GM23248 (cell line): ENCODE measurements at regions not wholly inside any gene's neighbourhood (a gene's known extent, or its start where the extent isn't known, plus 50 kb on each side); places are given as distances from the start of the nearest gene placed in this dataset.

Source experiments
- DNase-seq: peaks from one replicate; pipeline ENCODE4 v3.0.0-alpha.2; 2015
- H2AFZ ChIP-seq: fragments of 200-600 bp; sonication (generic); 2 replicates; pipeline ENCODE4 v1.6.1; 2016; ENCODE audit warnings: antibody characterized with exemption
- H3F3A ChIP-seq: fragments of 200-600 bp; sonication (generic); 2 replicates; pipeline ENCODE4 v1.6.1; 2016; ENCODE audit warnings: mild to moderate bottlenecking, antibody characterized with exemption, mixed run types; ENCODE audit not compliant: insufficient read depth
- H3K27ac ChIP-seq: fragments of 200-600 bp; sonication (generic); 2 replicates; pipeline ENCODE4 v1.5.1; 2016; ENCODE audit warnings: mild to moderate bottlenecking
- H3K27me3 ChIP-seq: fragments of 200-600 bp; sonication (generic); replicated peaks from 2 replicates; pipeline ENCODE4 v1.6.1; 2016; ENCODE audit warnings: mild to moderate bottlenecking; ENCODE audit not compliant: insufficient read depth
- H3K36me3 ChIP-seq: fragments of 200-600 bp; sonication (generic); 2 replicates; pipeline ENCODE4 v1.6.1; 2016; ENCODE audit warnings: low read depth, mild to moderate bottlenecking
- H3K4me1 ChIP-seq: fragments of 200-600 bp; sonication (generic); 2 replicates; pipeline ENCODE4 v1.6.1; 2016; ENCODE audit warnings: mild to moderate bottlenecking; ENCODE audit not compliant: insufficient read depth
- H3K4me2 ChIP-seq: fragments of 200-600 bp; sonication (generic); one replicate; pipeline ENCODE4 v1.6.1; 2016; ENCODE audit warnings: mild to moderate bottlenecking; ENCODE audit not compliant: unreplicated experiment
- H3K4me3 ChIP-seq: fragments of 200-600 bp; sonication (generic); 2 replicates; pipeline ENCODE4 v1.5.1; 2016; ENCODE audit warnings: mild to moderate bottlenecking
- H3K79me2 ChIP-seq: fragments of 200-600 bp; sonication (generic); 2 replicates; pipeline ENCODE4 v1.6.1; 2016; ENCODE audit warnings: mild to moderate bottlenecking; ENCODE audit not compliant: insufficient read depth
- H3K9ac ChIP-seq: fragments of 200-600 bp; sonication (generic); 2 replicates; pipeline ENCODE4 v1.6.1; 2016; ENCODE audit warnings: mild to moderate bottlenecking
- H3K9me2 ChIP-seq: fragments of 200-600 bp; sonication (generic); 2 replicates; pipeline ENCODE4 v1.6.1; 2016; ENCODE audit warnings: mixed run types, mild to moderate bottlenecking, moderate library complexity; ENCODE audit not compliant: insufficient read depth
- H3K9me3 ChIP-seq: fragments of 200-600 bp; sonication (generic); one replicate; pipeline ENCODE4 v1.6.1; 2017; ENCODE audit warnings: low read depth
- H4K20me1 ChIP-seq: fragments of 200-600 bp; sonication (generic); 2 replicates; pipeline ENCODE4 v1.6.0; 2016; ENCODE audit not compliant: insufficient read depth
- EZH2 ChIP-seq: fragments of 200-600 bp; sonication (generic); IDR thresholded peaks from 2 replicates; pipeline ENCODE4 v1.6.1; 2018; ENCODE audit warnings: antibody characterized with exemption, mild to moderate bottlenecking; ENCODE audit not compliant: insufficient read depth, poor library complexity, severe bottlenecking
- EZH2phosphoT487 ChIP-seq: fragments of 200-600 bp; sonication (generic); IDR thresholded peaks from 2 replicates; pipeline ENCODE4 v1.6.1; 2018; ENCODE audit warnings: antibody characterized with exemption, moderate library complexity, mild to moderate bottlenecking, low read depth; ENCODE audit not compliant: insufficient read depth
- WGBS, 2 experiments: methylation state at CpG; one replicate each; pipeline ENCODE4 v1.1.6; 2015 to 2017; ENCODE audit warnings: low lambda C conversion rate in 2 of 2, low coverage in 1 of 2; ENCODE audit errors: missing lambda C conversion rate in 2 of 2; 5-methylcytosine and 5-hydroxymethylcytosine counted together
- in situ Hi-C: fragments of 300-500 bp; cut with MboI; formaldehyde crosslinking; loops from 2 replicates; pipeline ENCODE4 v1.15.0; 2020

GRCh38 chr4:133062851-133063250 is 86.2 kb upstream of the PCDH10 start:
- Histone ChIP-seq H3K4me3 (no peak overlapping the region), H4K20me1 (no peaks in the 10 kb centered on the region), H2AFZ (no peak overlapping the region), H3K9me3 (no peaks in the 10 kb centered on the region), H3K27ac (no peak overlapping the region), H3F3A (no peaks in the 10 kb centered on the region), H3K4me2 (no peak overlapping the region), H3K9ac (no peak overlapping the region), H3K79me2 (no peaks in the 10 kb centered on the region), H3K4me1 (no peaks in the 10 kb centered on the region), H3K9me2 (no peaks in the 10 kb centered on the region), H3K27me3 (no peaks in the 10 kb centered on the region), H3K36me3 (no peaks in the 10 kb centered on the region)
- DNase-seq, result no peak
- 28 to 44% methylated on average over 1 of the region's 1 CpG for WGBS, 2 experiments
- TF ChIP-seq EZH2phosphoT487 (no peak), EZH2 (no peak)
- in situ Hi-C loops, result no loop called here

GRCh38 chr4:133068083-133068482 is 81.0 kb upstream of the PCDH10 start:
- Histone ChIP-seq H3K9me3 (no peaks in the 10 kb centered on the region), H3K4me2 (no peak overlapping the region), H3K9me2 (no peaks in the 10 kb centered on the region), H3K9ac (no peak overlapping the region), H2AFZ (no peak overlapping the region), H3K36me3 (no peaks in the 10 kb centered on the region), H3F3A (no peaks in the 10 kb centered on the region), H3K4me3 (no peak overlapping the region), H3K4me1 (no peaks in the 10 kb centered on the region), H3K27me3 (no peaks in the 10 kb centered on the region), H4K20me1 (no peaks in the 10 kb centered on the region), H3K79me2 (no peaks in the 10 kb centered on the region), H3K27ac (no peak overlapping the region)
- in situ Hi-C loops, result no loop called here
- DNase-seq, result no peak
- 0 to 2% methylated on average over 2 of the region's 2 CpGs for WGBS, 2 experiments
- TF ChIP-seq EZH2phosphoT487 (no peak), EZH2 (no peak)

- Histone ChIP-seq H3K79me2 (no peaks in the 10 kb centered on the region), H3K9me2 (no peaks in the 10 kb centered on the region), H3K9ac (no peak overlapping the region), H3K4me2 (no peak overlapping the region), H3K36me3 (no peaks in the 10 kb centered on the region), H3K9me3 (no peaks in the 10 kb centered on the region), H3K4me3 (no peak overlapping the region), H4K20me1 (no peaks in the 10 kb centered on the region), H2AFZ (no peak overlapping the region), H3K27me3 (no peaks in the 10 kb centered on the region), H3F3A (no peaks in the 10 kb centered on the region), H3K4me1 (no peaks in the 10 kb centered on the region), H3K27ac (no peak overlapping the region)
- no peak for TF ChIP-seq EZH2phosphoT487
- TF ChIP-seq EZH2, result no peak
- WGBS, 2 experiments, result 3% methylated on average over 2 of the region's 2 CpGs
- DNase-seq, result no peak
- in situ Hi-C loops, result no loop called here
Observed at GRCh38 chr4:133081246-133081645, 67.8 kb upstream of the PCDH10 start.

- 7 to 25% methylated on average over 1 of the region's 1 CpG for WGBS, 2 experiments
Observed at GRCh38 chr4:133084421-133084820, 64.7 kb upstream of the PCDH10 start.

GRCh38 chr4:133095591-133095990 is 53.5 kb upstream of the PCDH10 start:
- Histone ChIP-seq H3K27me3 (no peaks in the 10 kb centered on the region), H3F3A (no peaks in the 10 kb centered on the region), H2AFZ (no peak overlapping the region), H3K9ac (no peak overlapping the region), H4K20me1 (no peaks in the 10 kb centered on the region), H3K79me2 (no peaks in the 10 kb centered on the region), H3K9me3 (no peaks in the 10 kb centered on the region), H3K4me3 (no peak overlapping the region), H3K36me3 (no peaks in the 10 kb centered on the region), H3K9me2 (no peaks in the 10 kb centered on the region), H3K4me2 (no peak overlapping the region), H3K4me1 (no peaks in the 10 kb centered on the region), H3K27ac (no peak overlapping the region)
- TF ChIP-seq EZH2phosphoT487 (no peak), EZH2 (no peak)
- no peak for DNase-seq
- WGBS, 2 experiments, result 4 to 12% methylated on average over 2 of the region's 2 CpGs
- in situ Hi-C loops, result no loop called here

More at GRCh38 chr4:133084421-133084820, 64.7 kb upstream of the PCDH10 start:
- no peaks in the 10 kb centered on the region for H3K27me3 ChIP-seq
- no peak overlapping the region for H3K4me2 ChIP-seq
- H3K27ac ChIP-seq, result no peak overlapping the region
- no peak overlapping the region for H2AFZ ChIP-seq
- no peaks in the 10 kb centered on the region for H4K20me1 ChIP-seq
- H3F3A ChIP-seq, result no peaks in the 10 kb centered on the region
- H3K9me3 ChIP-seq, result no peaks in the 10 kb centered on the region
- no peak overlapping the region for H3K9ac ChIP-seq
- no peaks in the 10 kb centered on the region for H3K36me3 ChIP-seq
- no peaks in the 10 kb centered on the region for H3K4me1 ChIP-seq
- H3K9me2 ChIP-seq, result no peaks in the 10 kb centered on the region
- in situ Hi-C loops, result no loop called here
- H3K79me2 ChIP-seq, result no peaks in the 10 kb centered on the region
- no peak for TF ChIP-seq EZH2phosphoT487
- TF ChIP-seq EZH2, result no peak
- DNase-seq, result no peak
- H3K4me3 ChIP-seq, result no peak overlapping the region
